Mesenchymal stem cell (in vitro differentiated cells and primary cell): ENCODE measurements at regions not wholly inside any gene's neighbourhood (a gene's known extent, or its start where the extent isn't known, plus 50 kb on each side); places are given as distances from the start of the nearest gene placed in this dataset.
"Not testable (repeated sequence)": the region's sequence is repeated elsewhere in the genome, so short reads cannot be mapped to it uniquely, and the experiment has no call there.

Experiments used
- DNase-seq: peaks from one replicate; pipeline ENCODE4 v3.0.0-alpha.2; 2013
- H2AFZ ChIP-seq: one replicate; pipeline ENCODE4 v1.6.1; 2013; ENCODE audit warnings: low read depth, mild to moderate bottlenecking, control low read depth, inconsistent platforms, low read length, moderate library complexity
- H2AK5ac ChIP-seq: 2 replicates; pipeline ENCODE4 v1.6.1; 2013; ENCODE audit warnings: low read length, moderate library complexity, mild to moderate bottlenecking, inconsistent platforms; ENCODE audit not compliant: severe bottlenecking
- H2BK120ac ChIP-seq: one replicate; pipeline ENCODE4 v1.6.1; 2013; ENCODE audit warnings: low read depth, mild to moderate bottlenecking, inconsistent platforms, low read length, moderate library complexity
- H2BK12ac ChIP-seq, 2 experiments: one replicate each; pipeline ENCODE4 v1.6.1; 2013; ENCODE audit warnings: inconsistent platforms in 2 of 2, low read length in 2 of 2, mild to moderate bottlenecking in 2 of 2, moderate library complexity in 2 of 2, control low read depth in 1 of 2
- H2BK15ac ChIP-seq: one replicate; pipeline ENCODE4 v1.6.1; 2013; ENCODE audit warnings: mild to moderate bottlenecking, low read depth, inconsistent platforms; ENCODE audit not compliant: poor library complexity, severe bottlenecking
- H2BK5ac ChIP-seq: 2 replicates; pipeline ENCODE4 v1.6.1; 2013; ENCODE audit warnings: low read depth, mild to moderate bottlenecking, low read length, control low read depth, inconsistent platforms; ENCODE audit not compliant: poor library complexity, severe bottlenecking
- H3K14ac ChIP-seq, 2 experiments: one replicate each; pipeline ENCODE4 v1.6.1; 2013; ENCODE audit warnings: inconsistent platforms in 2 of 2, low read length in 2 of 2, control low read depth in 1 of 2, mild to moderate bottlenecking in 1 of 2, moderate library complexity in 1 of 2
- H3K18ac ChIP-seq, 2 experiments: one replicate each; pipeline ENCODE4 v1.6.1; 2013; ENCODE audit warnings: inconsistent platforms in 2 of 2, low read length in 2 of 2, control low read depth in 1 of 2, low read depth in 1 of 2, mild to moderate bottlenecking in 1 of 2
- H3K23ac ChIP-seq, 2 experiments: one replicate each; pipeline ENCODE4 v1.6.1; 2013; ENCODE audit warnings: inconsistent platforms in 2 of 2, low read length in 2 of 2, mild to moderate bottlenecking in 2 of 2, moderate library complexity in 2 of 2, control low read depth in 1 of 2
- H3K27ac ChIP-seq: 2 replicates; pipeline ENCODE4 v1.5.1; 2013; ENCODE audit warnings: mild to moderate bottlenecking, moderate library complexity, low read length, control low read depth, inconsistent platforms; ENCODE audit not compliant: poor library complexity, severe bottlenecking
- H3K27me3 ChIP-seq, 2 experiments: 2 replicates each; pipeline versions ENCODE4 v1.6.1 to v1.7.0; 2013; ENCODE audit warnings: low read length in 2 of 2, mild to moderate bottlenecking in 2 of 2, moderate library complexity in 2 of 2, control low read depth in 1 of 2, inconsistent platforms in 1 of 2; ENCODE audit not compliant: control insufficient read depth in 1 of 2, insufficient read depth in 1 of 2
- H3K36me3 ChIP-seq, 2 experiments: 2 replicates each; pipeline versions ENCODE4 v1.6.1 to v1.7.0; 2013; ENCODE audit warnings: low read length in 2 of 2, control low read depth in 1 of 2, inconsistent platforms in 1 of 2, low read depth in 1 of 2, mild to moderate bottlenecking in 1 of 2; ENCODE audit not compliant: insufficient read depth in 2 of 2, control insufficient read depth in 1 of 2
- H3K4ac ChIP-seq, 2 experiments: one replicate each; pipeline ENCODE4 v1.6.1; 2013; ENCODE audit warnings: inconsistent platforms in 2 of 2, low read length in 2 of 2, mild to moderate bottlenecking in 2 of 2, moderate library complexity in 2 of 2, control low read depth in 1 of 2, low read depth in 1 of 2
- H3K4me1 ChIP-seq: 2 replicates; pipeline ENCODE4 v1.6.1; 2013; ENCODE audit warnings: low read depth, low read length, control low read depth; ENCODE audit not compliant: control insufficient read depth, insufficient read depth
- H3K4me2 ChIP-seq: 2 replicates; pipeline ENCODE4 v1.6.1; 2013; ENCODE audit warnings: low read length, mild to moderate bottlenecking, inconsistent platforms; ENCODE audit not compliant: poor library complexity, severe bottlenecking
- H3K4me3 ChIP-seq, 2 experiments: 2 replicates each; pipeline versions ENCODE4 v1.5.1 to v1.7.0; 2013; ENCODE audit warnings: low read length in 2 of 2, mild to moderate bottlenecking in 2 of 2, control low read depth in 1 of 2, low read depth in 1 of 2; ENCODE audit not compliant: insufficient read depth in 1 of 2
- H3K79me1 ChIP-seq: replicated peaks from 2 replicates; pipeline ENCODE4 v1.6.1; 2013; ENCODE audit warnings: mild to moderate bottlenecking, control low read depth, low read length, inconsistent platforms; ENCODE audit not compliant: poor library complexity, severe bottlenecking
- H3K9ac ChIP-seq: 2 replicates; pipeline ENCODE4 v1.7.0; 2013; ENCODE audit warnings: mild to moderate bottlenecking, low read length, moderate library complexity
- H3K9me3 ChIP-seq: 2 replicates; pipeline ENCODE4 v1.7.0; 2013; ENCODE audit warnings: mild to moderate bottlenecking, low read length; ENCODE audit not compliant: control insufficient read depth
- H4K8ac ChIP-seq: one replicate; pipeline ENCODE4 v1.6.1; 2013; ENCODE audit warnings: inconsistent platforms, mild to moderate bottlenecking, low read length, moderate library complexity
- H4K91ac ChIP-seq: one replicate; pipeline ENCODE4 v1.6.1; 2013; ENCODE audit warnings: mild to moderate bottlenecking, low read length, inconsistent platforms
- WGBS: methylation state at CpG from one replicate; pipeline ENCODE4 v1.1.7; 2013; ENCODE audit warnings: mixed read lengths; 5-methylcytosine and 5-hydroxymethylcytosine counted together

DNA sequence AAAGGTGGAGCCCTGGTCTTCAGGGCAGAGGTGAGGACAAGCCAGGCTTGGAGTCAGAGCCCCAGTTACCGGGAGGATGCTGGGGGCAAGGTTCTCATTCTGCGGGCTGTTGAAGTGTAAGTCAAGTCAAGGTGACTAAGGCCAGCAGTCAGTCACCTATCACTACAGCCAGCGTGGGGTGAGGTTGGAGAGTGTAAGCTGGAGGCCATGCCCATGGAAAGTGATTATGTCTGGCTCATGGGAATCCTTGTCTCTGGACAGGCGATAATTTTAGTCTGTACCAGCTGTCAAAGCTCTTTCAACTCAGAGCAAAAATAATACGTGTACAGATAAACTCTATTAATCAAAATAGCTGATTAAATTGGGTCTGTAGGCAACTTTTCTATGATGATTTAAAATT, 143.1 kb downstream of the NR2F2 start:
- Histone ChIP-seq H3K14ac (no peak overlapping the region), H3K27ac (no peak overlapping the region), H2BK120ac (no peak overlapping the region), H2BK5ac (no peak overlapping the region), H3K9ac (no peak overlapping the region), H2BK12ac (no peak overlapping the region), H3K4me1 (no peaks in the 10 kb centered on the region), H2AK5ac (no peak overlapping the region), H3K27me3 (peaks cover 0 to 11% of the 10 kb centered on the region in 2 experiments), H3K23ac (no peak overlapping the region), H3K79me1 (no peaks in the 10 kb centered on the region), H3K4ac (no peak overlapping the region), H3K9me3 (no peaks in the 10 kb centered on the region), H2AFZ (no peak overlapping the region), H4K91ac (no peak overlapping the region), H3K4me3 (no peak overlapping the region), H3K18ac (no peak overlapping the region), H3K4me2 (no peak overlapping the region), H4K8ac (no peak overlapping the region), H2BK15ac (no peak overlapping the region), H3K36me3 (no peaks in the 10 kb centered on the region)
- DNase-seq: no peak
- WGBS: 90% methylated on average over 3 of the region's 5 CpGs

DNA sequence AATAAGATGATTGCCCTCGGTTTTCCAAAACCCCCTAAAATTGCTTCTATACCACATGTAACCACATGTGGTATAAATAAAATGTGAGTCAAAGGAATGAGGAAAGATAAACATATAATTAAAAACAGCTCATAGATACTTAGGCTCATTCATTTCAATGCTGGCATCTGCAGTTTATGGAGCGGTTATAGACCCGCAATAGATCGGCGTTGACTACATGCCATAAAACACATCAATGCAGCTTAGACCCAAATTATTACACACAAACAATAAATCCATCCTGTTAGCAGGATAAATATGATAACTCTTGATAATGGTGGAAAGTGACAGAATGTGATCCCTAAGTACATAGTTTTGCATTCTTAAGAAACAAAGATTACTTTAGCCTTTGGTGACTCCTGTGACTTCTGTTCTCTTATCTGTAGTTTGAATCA, 143.7 kb downstream of the NR2F2 start:
- Histone ChIP-seq H3K4me1 (no peaks in the 10 kb centered on the region), H3K4me3 (no peak overlapping the region), H2AK5ac (no peak overlapping the region), H3K27ac (no peak overlapping the region), H3K79me1 (no peaks in the 10 kb centered on the region), H2AFZ (no peak overlapping the region), H3K18ac (no peak overlapping the region), H3K4me2 (no peak overlapping the region), H3K27me3 (peaks cover 0 to 6% of the 10 kb centered on the region in 2 experiments), H3K9me3 (no peaks in the 10 kb centered on the region), H2BK15ac (no peak overlapping the region), H2BK5ac (no peak overlapping the region), H4K91ac (no peak overlapping the region), H4K8ac (no peak overlapping the region), H3K23ac (no peak overlapping the region), H3K36me3 (no peaks in the 10 kb centered on the region), H2BK120ac (no peak overlapping the region), H3K14ac (no peak overlapping the region), H3K9ac (no peak overlapping the region), H2BK12ac (no peak overlapping the region), H3K4ac (no peak overlapping the region)
- DNase-seq: no peak
- WGBS: 53% methylated on average over 4 of the region's 5 CpGs

DNA sequence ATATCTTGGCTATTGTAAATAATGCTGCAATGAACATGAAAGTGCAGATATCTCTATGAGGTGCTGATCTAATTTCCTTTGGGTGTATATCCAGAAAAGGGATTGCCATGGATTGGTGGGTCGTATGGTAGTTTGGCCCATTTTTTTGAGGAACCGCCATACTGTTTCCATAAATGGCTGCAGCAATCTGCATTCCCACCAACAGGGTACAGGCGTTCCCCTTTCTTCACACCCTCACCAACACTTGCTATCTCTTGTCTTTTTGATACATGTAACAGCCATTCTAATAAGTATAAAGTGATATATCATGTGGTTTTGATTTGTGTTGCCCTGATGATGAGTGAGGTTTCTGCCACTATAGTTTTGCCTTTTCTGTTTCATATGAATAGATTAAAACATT, 146.7 kb downstream of the NR2F2 start:
- DNase-seq: no peak
- no peaks in the 10 kb centered on the region for H3K27me3 ChIP-seq

DNA sequence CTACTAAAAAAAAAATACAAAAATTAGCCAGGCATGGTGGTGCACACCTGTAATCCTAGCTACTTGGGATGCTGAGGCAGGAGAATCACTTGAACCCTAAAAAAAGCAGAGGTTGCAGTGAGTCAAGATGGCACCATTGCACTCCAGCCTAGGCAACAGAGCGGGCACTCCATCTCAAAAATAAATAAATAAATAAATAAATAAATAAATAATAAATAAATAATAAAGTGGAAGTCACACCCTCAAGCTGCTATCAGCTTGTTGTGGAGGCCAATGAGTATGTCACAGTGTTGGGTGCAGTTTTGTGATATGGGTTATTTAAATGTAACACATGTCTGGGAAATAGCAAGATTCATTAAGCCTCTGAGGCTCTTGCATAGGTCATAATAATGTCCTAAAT, 153.9 kb downstream of the NR2F2 start:
- not testable (repeated sequence) for H4K8ac ChIP-seq, H3K9me3 ChIP-seq, H4K91ac ChIP-seq, H3K9ac ChIP-seq, H2BK12ac ChIP-seq, DNase-seq, H3K23ac ChIP-seq, H2AK5ac ChIP-seq, H2BK120ac ChIP-seq, H3K4me2 ChIP-seq, H3K14ac ChIP-seq, H3K4me1 ChIP-seq, H3K18ac ChIP-seq, H3K4ac ChIP-seq, H3K79me1 ChIP-seq, H3K36me3 ChIP-seq, H3K4me3 ChIP-seq, H2BK5ac ChIP-seq, H2BK15ac ChIP-seq, H2AFZ ChIP-seq, H3K27ac ChIP-seq
- whole genome bisulfite sequencing: no CpG with 5 or more reads among the region's 1 CpG
- peaks cover 0 to 20% of the 10 kb centered on the region in 2 experiments for H3K27me3 ChIP-seq

More for the DNA sequence above, 146.7 kb downstream of the NR2F2 start:
- Histone ChIP-seq H3K14ac (no peak overlapping the region), H3K9ac (no peak overlapping the region), H3K36me3 (no peaks in the 10 kb centered on the region), H2BK5ac (no peak overlapping the region), H3K4me3 (no peak overlapping the region), H3K23ac (no peak overlapping the region), H3K4me1 (no peaks in the 10 kb centered on the region), H2BK12ac (no peak overlapping the region), H3K9me3 (no peaks in the 10 kb centered on the region), H4K8ac (no peak overlapping the region), H3K4ac (no peak overlapping the region), H2AK5ac (no peak overlapping the region), H4K91ac (no peak overlapping the region), H2BK15ac (no peak overlapping the region), H3K27ac (no peak overlapping the region), H3K79me1 (no peaks in the 10 kb centered on the region), H2BK120ac (no peak overlapping the region), H2AFZ (no peak overlapping the region), H3K4me2 (no peak overlapping the region), H3K18ac (no peak overlapping the region)
- WGBS: no CpG with 5 or more reads among the region's 3 CpGs
